SK-N-SH (cell line): ENCODE measurements at regions not wholly inside any gene's neighbourhood (a gene's known extent, or its start where the extent isn't known, plus 50 kb on each side); places are given as distances from the start of the nearest gene placed in this dataset.

Experiments used
- CTCF ChIP-seq: fragments of 200-600 bp; sonication (generic); IDR thresholded peaks from 2 replicates; pipeline ENCODE4 v1.6.1; 2017; ENCODE audit warnings: antibody characterized with exemption, mild to moderate bottlenecking, moderate library complexity
- RFX5 ChIP-seq: IDR thresholded peaks from 2 replicates; pipeline ENCODE4 v1.6.1; 2012; ENCODE audit warnings: mild to moderate bottlenecking, improper control_type of control experiment, low read length
- TEAD4 ChIP-seq: IDR thresholded peaks from 2 replicates; pipeline ENCODE4 v1.4.0; 2012; ENCODE audit warnings: mild to moderate bottlenecking, borderline replicate concordance; ENCODE audit not compliant: insufficient read depth
- USF2 ChIP-seq: fragments of 150-350 bp; IDR thresholded peaks from 2 replicates; pipeline ENCODE4 v1.6.1; 2017; ENCODE audit warnings: antibody characterized with exemption, low read length, low read depth, borderline replicate concordance

GRCh38 chr15:87212041-87212440 lies 1044.5 kb downstream of the NTRK3 start:
- TF ChIP-seq CTCF (no peak), RFX5 (no peak), USF2 (no peak), TEAD4 (no peak)
